HEK293 (cell line): ENCODE measurements at regions not wholly inside any gene's neighbourhood (a gene's known extent, or its start where the extent isn't known, plus 50 kb on each side); places are given as distances from the start of the nearest gene placed in this dataset.

Experiments used
- CTCF ChIP-seq: fragments of 450-650 bp; formaldehyde crosslinking; IDR thresholded peaks from 2 replicates; pipeline ENCODE4 v1.5.1; 2016; ENCODE audit warnings: missing biosample characterization, missing genetic modification characterization
- GLIS1 ChIP-seq: fragments of 450-650 bp; formaldehyde crosslinking; IDR thresholded peaks from 2 replicates; pipeline ENCODE4 v1.5.1; 2016; ENCODE audit warnings: missing biosample characterization, missing genetic modification characterization
- TCF7L2 ChIP-seq: IDR thresholded peaks from 2 replicates; pipeline ENCODE4 v1.6.1; 2011; ENCODE audit warnings: low read depth, mild to moderate bottlenecking, inconsistent platforms, low read length, moderate library complexity, borderline replicate concordance
- YY1 ChIP-seq: fragments of 450-650 bp; formaldehyde crosslinking; IDR thresholded peaks from 2 replicates; pipeline ENCODE4 v1.5.1; 2018; ENCODE audit warnings: missing biosample characterization, missing genetic modification characterization
- ZBTB7A ChIP-seq: fragments of 450-650 bp; formaldehyde crosslinking; IDR thresholded peaks from 2 replicates; pipeline ENCODE4 v1.5.1; 2016; ENCODE audit warnings: low read depth, missing biosample characterization, missing genetic modification characterization
- ZNF292 ChIP-seq: fragments of 450-650 bp; formaldehyde crosslinking; IDR thresholded peaks from 2 replicates; pipeline ENCODE4 v1.5.1; 2016; ENCODE audit warnings: low read depth, missing biosample characterization, missing genetic modification characterization, borderline replicate concordance
- ZNF473 ChIP-seq: fragments of 450-650 bp; formaldehyde crosslinking; IDR thresholded peaks from 2 replicates; pipeline ENCODE4 v1.5.1; 2017; ENCODE audit warnings: missing biosample characterization, missing genetic modification characterization
- ZNF777 ChIP-seq: fragments of 450-650 bp; formaldehyde crosslinking; IDR thresholded peaks from 2 replicates; pipeline ENCODE4 v1.5.1; 2017; ENCODE audit warnings: missing biosample characterization, missing genetic modification characterization, borderline replicate concordance
- TF ChIP-seq, protein P1 (sequence below): fragments of 450-650 bp; formaldehyde crosslinking; IDR thresholded peaks from 2 replicates; pipeline ENCODE4 v1.5.1; 2017; ENCODE audit warnings: missing biosample characterization, missing genetic modification characterization
- TF ChIP-seq, protein P2 (sequence below): fragments of 450-650 bp; formaldehyde crosslinking; IDR thresholded peaks from 2 replicates; pipeline ENCODE4 v1.5.1; 2016; ENCODE audit warnings: missing biosample characterization, missing genetic modification characterization
- TF ChIP-seq, protein P3 (sequence below): fragments of 450-650 bp; IDR thresholded peaks from 2 replicates; pipeline ENCODE4 v1.5.1; 2018; ENCODE audit warnings: missing biosample characterization, mild to moderate bottlenecking, missing genetic modification characterization

DNA sequence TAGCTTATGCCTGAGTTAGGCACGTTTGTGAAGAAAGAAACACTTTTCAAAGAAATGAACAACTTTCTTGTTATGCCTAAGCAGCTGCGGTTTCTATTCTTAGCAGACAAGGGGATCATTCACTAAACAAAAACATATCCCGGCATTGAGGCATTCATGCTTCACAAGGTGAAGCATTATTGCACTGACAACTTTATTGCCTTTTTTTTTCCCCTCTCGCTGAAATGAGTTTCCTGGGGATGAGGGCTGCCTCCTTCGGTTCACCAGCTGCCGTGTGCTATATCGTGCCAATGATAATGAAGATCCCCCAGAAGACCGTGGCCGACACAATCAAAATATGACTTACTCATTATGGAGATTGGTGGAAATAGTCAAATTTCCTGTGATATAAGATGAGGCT is 288.2 kb upstream of the ST6GAL2 start:
- TF ChIP-seq, protein P1, sequence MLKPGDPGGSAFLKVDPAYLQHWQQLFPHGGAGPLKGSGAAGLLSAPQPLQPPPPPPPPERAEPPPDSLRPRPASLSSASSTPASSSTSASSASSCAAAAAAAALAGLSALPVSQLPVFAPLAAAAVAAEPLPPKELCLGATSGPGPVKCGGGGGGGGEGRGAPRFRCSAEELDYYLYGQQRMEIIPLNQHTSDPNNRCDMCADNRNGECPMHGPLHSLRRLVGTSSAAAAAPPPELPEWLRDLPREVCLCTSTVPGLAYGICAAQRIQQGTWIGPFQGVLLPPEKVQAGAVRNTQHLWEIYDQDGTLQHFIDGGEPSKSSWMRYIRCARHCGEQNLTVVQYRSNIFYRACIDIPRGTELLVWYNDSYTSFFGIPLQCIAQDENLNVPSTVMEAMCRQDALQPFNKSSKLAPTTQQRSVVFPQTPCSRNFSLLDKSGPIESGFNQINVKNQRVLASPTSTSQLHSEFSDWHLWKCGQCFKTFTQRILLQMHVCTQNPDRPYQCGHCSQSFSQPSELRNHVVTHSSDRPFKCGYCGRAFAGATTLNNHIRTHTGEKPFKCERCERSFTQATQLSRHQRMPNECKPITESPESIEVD (tag by site-specific recombination): no peak
- TF ChIP-seq YY1 (tag by site-specific recombination): no peak
- TF ChIP-seq, protein P2, sequence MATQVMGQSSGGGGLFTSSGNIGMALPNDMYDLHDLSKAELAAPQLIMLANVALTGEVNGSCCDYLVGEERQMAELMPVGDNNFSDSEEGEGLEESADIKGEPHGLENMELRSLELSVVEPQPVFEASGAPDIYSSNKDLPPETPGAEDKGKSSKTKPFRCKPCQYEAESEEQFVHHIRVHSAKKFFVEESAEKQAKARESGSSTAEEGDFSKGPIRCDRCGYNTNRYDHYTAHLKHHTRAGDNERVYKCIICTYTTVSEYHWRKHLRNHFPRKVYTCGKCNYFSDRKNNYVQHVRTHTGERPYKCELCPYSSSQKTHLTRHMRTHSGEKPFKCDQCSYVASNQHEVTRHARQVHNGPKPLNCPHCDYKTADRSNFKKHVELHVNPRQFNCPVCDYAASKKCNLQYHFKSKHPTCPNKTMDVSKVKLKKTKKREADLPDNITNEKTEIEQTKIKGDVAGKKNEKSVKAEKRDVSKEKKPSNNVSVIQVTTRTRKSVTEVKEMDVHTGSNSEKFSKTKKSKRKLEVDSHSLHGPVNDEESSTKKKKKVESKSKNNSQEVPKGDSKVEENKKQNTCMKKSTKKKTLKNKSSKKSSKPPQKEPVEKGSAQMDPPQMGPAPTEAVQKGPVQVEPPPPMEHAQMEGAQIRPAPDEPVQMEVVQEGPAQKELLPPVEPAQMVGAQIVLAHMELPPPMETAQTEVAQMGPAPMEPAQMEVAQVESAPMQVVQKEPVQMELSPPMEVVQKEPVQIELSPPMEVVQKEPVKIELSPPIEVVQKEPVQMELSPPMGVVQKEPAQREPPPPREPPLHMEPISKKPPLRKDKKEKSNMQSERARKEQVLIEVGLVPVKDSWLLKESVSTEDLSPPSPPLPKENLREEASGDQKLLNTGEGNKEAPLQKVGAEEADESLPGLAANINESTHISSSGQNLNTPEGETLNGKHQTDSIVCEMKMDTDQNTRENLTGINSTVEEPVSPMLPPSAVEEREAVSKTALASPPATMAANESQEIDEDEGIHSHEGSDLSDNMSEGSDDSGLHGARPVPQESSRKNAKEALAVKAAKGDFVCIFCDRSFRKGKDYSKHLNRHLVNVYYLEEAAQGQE (tag by site-specific recombination): no peak
- TF ChIP-seq ZNF777: no peak
- TF ChIP-seq CTCF (tag by site-specific recombination): no peak
- no peak for TF ChIP-seq GLIS1 (tag by site-specific recombination)
- TF ChIP-seq ZNF292 (tag by site-specific recombination): no peak
- TF ChIP-seq ZNF473 (tag by site-specific recombination): no peak
- TF ChIP-seq, protein P3, sequence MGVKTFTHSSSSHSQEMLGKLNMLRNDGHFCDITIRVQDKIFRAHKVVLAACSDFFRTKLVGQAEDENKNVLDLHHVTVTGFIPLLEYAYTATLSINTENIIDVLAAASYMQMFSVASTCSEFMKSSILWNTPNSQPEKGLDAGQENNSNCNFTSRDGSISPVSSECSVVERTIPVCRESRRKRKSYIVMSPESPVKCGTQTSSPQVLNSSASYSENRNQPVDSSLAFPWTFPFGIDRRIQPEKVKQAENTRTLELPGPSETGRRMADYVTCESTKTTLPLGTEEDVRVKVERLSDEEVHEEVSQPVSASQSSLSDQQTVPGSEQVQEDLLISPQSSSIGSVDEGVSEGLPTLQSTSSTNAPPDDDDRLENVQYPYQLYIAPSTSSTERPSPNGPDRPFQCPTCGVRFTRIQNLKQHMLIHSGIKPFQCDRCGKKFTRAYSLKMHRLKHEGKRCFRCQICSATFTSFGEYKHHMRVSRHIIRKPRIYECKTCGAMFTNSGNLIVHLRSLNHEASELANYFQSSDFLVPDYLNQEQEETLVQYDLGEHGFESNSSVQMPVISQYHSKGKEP (tag by site-specific recombination): no peak
- TF ChIP-seq ZBTB7A: no peak
- no peak for TF ChIP-seq TCF7L2
